ENCODE measurements at regions not wholly inside any gene's neighbourhood (a gene's known extent, or its start where the extent isn't known, plus 50 kb on each side); places are given as distances from the start of the nearest gene placed in this dataset.
A peak's percentile ranks its signal among the peaks of the same experiment; 100 is the strongest.

DNA sequence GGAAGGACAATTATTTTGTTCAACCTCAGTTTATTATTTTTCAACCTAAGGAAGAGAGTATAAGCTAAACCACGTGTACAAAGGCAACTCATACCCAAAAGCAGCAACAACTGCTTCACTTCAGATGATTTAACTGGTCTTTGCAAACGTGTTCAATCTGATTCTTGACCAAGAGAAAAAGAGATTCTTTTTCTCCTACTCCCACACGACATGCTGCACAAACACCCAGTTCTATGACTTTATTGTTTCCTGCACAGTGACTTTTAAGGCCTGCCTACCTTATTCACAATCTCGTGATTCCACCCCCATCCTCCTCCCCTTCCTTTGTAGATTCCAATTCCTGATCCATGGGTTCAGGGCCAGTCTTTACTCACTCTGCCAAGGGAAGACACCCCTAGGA lies 1394.8 kb upstream of the ZEB2 start:
- H3K4me3 Mint-ChIP-seq: no peak overlapping the region
- ChIA-PET POLR2A (no interaction called here), CTCF (no interaction called here)
- H3K36me3 Mint-ChIP-seq (ENCODE audit: low read depth): no peaks in the 10 kb centered on the region
- intact Hi-C loops (cut with micrococcal nuclease): no loop called here
- peaks cover 10% of the 10 kb centered on the region for H3K4me1 Mint-ChIP-seq
- H3K27ac Mint-ChIP-seq: no peak overlapping the region
- ATAC-seq (ENCODE audit: low read depth) (no peak), DNase-seq (no peak)
- no peak for TF ChIP-seq CTCF (IDR thresholded peaks at IDR 0.05)
- no peaks in the 10 kb centered on the region for H3K27me3 Mint-ChIP-seq
- no peaks in the 10 kb centered on the region for H3K9me3 Mint-ChIP-seq

DNA sequence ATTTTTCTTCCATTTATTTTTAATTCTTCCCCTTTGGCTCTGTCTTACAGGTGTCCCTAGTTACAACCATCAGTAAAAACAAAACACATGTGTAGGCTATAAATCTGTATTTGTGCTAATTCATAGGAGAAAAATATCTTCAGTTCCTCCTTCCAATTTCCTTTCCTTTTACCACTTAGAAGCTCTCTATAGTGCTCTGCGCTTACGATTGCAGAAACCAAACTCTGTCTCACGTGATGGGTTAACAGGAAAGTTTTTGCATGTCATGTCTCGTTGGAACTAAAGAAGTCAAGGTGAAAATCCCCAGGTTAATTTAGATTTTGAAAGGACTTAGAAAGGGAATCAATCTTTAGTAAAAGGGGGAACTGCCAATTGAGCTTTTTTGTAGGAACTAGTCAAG lies 1390.5 kb upstream of the ZEB2 start:
- H3K36me3 Mint-ChIP-seq (ENCODE audit: low read depth): no peaks in the 10 kb centered on the region
- peak overlapping the region; percentile 9 for H3K27ac Mint-ChIP-seq
- no peak for DNase-seq
- no peak overlapping the region for H3K4me3 Mint-ChIP-seq
- H3K27me3 Mint-ChIP-seq: no peaks in the 10 kb centered on the region
- ATAC-seq (ENCODE audit: low read depth): peak; percentile 85
- H3K4me1 Mint-ChIP-seq: peaks cover 12% of the 10 kb centered on the region
- TF ChIP-seq CTCF (IDR thresholded peaks at IDR 0.05): no peak
- ChIA-PET POLR2A (interaction anchor here (0.7 to 2.2 kb wide), 2 partner anchors 159 to 1538 kb away, joined by 3 to 7 read pairs; no protein-coding TSS in a partner anchor), CTCF (no interaction called here)
- intact Hi-C loops (cut with micrococcal nuclease): no loop called here
- H3K9me3 Mint-ChIP-seq: no peaks in the 10 kb centered on the region

DNA sequence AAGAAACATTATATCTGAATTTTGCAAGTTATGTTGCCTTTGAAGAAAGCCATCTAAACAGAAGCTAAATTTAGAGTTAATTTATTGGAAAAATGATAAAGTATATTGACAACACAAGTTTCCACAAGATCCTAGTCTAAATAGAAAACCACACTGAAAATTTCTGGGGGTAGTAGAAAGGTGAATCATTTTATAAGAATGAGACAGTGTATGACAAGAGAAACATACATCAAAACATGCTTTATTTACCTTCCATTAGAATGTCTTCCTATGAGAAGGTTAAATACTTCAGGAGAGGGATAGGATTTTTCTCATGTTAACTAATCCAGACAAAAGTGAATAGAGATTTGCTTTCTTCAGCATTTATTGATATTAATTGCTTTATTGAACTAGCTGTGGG lies 1389.8 kb upstream of the ZEB2 start:
- no peak for TF ChIP-seq CTCF (IDR thresholded peaks at IDR 0.05)
- no peak for ATAC-seq (ENCODE audit: low read depth)
- intact Hi-C loops (cut with micrococcal nuclease): no loop called here
- no peak overlapping the region for H3K27ac Mint-ChIP-seq
- CTCF ChIA-PET: no interaction called here
- H3K27me3 Mint-ChIP-seq: no peaks in the 10 kb centered on the region
- H3K4me3 Mint-ChIP-seq: no peak overlapping the region
- H3K9me3 Mint-ChIP-seq: no peaks in the 10 kb centered on the region
- H3K36me3 Mint-ChIP-seq (ENCODE audit: low read depth): no peaks in the 10 kb centered on the region
- DNase-seq: no peak
- POLR2A ChIA-PET: no interaction called here
- H3K4me1 Mint-ChIP-seq: peaks cover 12% of the 10 kb centered on the region

DNA sequence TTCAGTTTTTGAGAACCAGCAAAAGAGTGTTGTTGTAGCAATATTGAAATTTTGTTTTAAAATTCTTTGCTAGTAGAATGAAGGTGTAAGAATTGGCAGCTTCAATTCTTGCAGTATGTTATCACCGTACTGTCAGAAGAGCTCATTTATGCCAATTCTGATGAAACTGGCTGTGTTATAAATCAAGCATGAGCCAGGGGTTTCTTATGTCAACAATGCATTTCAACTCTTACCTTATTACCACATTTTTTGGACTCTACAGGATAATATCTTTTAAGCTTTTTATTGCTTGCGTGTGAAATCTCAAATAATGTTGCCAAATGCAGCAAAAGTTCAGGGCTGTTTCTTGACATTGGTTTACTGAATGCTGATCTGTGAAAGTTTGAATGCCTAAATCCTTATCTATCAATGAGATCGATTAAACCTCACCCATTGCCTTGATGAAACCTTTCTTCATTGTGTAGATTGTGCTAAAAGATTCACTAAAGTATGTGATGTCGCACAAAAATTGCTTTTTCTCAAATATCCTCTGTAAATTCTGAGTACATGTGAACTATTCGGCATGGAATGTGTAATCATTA lies 1389.3 kb upstream of the ZEB2 start:
- peaks cover 12% of the 10 kb centered on the region for H3K4me1 Mint-ChIP-seq
- H3K9me3 Mint-ChIP-seq: no peaks in the 10 kb centered on the region
- ChIA-PET CTCF (no interaction called here), POLR2A (no interaction called here)
- ATAC-seq (ENCODE audit: low read depth) (no peak), DNase-seq (no peak)
- no peaks in the 10 kb centered on the region for H3K36me3 Mint-ChIP-seq (ENCODE audit: low read depth)
- no peaks in the 10 kb centered on the region for H3K27me3 Mint-ChIP-seq
- H3K4me3 Mint-ChIP-seq: no peak overlapping the region
- no peak for TF ChIP-seq CTCF (IDR thresholded peaks at IDR 0.05)
- no peak overlapping the region for H3K27ac Mint-ChIP-seq
- intact Hi-C loops (cut with micrococcal nuclease): no loop called here

- CTCF ChIA-PET: no interaction called here
- Mint-ChIP-seq H3K9me3 (peaks cover 3% of the 10 kb centered on the region), H3K27ac (no peak overlapping the region), H3K36me3 (ENCODE audit: low read depth) (no peaks in the 10 kb centered on the region), H3K27me3 (no peaks in the 10 kb centered on the region), H3K4me1 (peaks cover 12% of the 10 kb centered on the region), H3K4me3 (no peak overlapping the region)
- intact Hi-C loops (cut with micrococcal nuclease): no loop called here
- POLR2A ChIA-PET: no interaction called here
- TF ChIP-seq CTCF (IDR thresholded peaks at IDR 0.05): no peak
- ATAC-seq (ENCODE audit: low read depth) (no peak), DNase-seq (no peak)
Measured at GRCh38 chr2:145906354-145906753, 1386.4 kb upstream of the ZEB2 start.
